ENCODE measurements at regions not wholly inside any gene's neighbourhood (a gene's known extent, or its start where the extent isn't known, plus 50 kb on each side); places are given as distances from the start of the nearest gene placed in this dataset.
"Not testable (repeated sequence)": the region's sequence is repeated elsewhere in the genome, so short reads cannot be mapped to it uniquely, and the experiment has no call there.

DNA sequence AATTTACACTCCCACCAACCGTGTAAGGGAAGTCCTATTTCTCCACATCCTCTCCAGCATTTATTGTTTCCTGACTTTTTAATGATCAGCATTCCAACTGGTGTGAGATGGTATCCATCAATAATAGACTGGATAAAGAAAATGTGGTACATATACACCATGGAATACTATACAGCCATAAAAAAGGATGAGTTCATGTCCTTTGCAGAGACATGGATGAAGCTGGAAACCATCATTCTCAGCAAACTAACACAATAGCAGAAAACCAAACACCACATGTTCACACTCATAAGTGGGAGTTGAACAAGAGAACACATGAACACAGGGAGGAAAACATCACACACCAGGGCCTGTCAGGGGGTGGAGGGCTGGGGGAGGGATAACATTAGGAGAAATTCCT lies 1290.6 kb upstream of the EYS start:
- TF ChIP-seq EZH2 (IDR thresholded peaks at IDR 0.05; ENCODE audit: borderline replicate concordance, low read depth, low read length, severe bottlenecking); POLR2A (IDR thresholded peaks at IDR 0.05; ENCODE audit: low read depth, low read length); MYC (IDR thresholded peaks at IDR 0.05; ENCODE audit: low read depth, low read length): not testable (repeated sequence)
- TF ChIP-seq, protein P1, sequence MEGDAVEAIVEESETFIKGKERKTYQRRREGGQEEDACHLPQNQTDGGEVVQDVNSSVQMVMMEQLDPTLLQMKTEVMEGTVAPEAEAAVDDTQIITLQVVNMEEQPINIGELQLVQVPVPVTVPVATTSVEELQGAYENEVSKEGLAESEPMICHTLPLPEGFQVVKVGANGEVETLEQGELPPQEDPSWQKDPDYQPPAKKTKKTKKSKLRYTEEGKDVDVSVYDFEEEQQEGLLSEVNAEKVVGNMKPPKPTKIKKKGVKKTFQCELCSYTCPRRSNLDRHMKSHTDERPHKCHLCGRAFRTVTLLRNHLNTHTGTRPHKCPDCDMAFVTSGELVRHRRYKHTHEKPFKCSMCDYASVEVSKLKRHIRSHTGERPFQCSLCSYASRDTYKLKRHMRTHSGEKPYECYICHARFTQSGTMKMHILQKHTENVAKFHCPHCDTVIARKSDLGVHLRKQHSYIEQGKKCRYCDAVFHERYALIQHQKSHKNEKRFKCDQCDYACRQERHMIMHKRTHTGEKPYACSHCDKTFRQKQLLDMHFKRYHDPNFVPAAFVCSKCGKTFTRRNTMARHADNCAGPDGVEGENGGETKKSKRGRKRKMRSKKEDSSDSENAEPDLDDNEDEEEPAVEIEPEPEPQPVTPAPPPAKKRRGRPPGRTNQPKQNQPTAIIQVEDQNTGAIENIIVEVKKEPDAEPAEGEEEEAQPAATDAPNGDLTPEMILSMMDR (IDR thresholded peaks at IDR 0.05; ENCODE audit: extremely low read depth in 1 of 2, insufficient read depth in 1 of 2, low read depth in 1 of 2, low read length in 2 of 2) = not testable (repeated sequence)

Data from endothelial cell of umbilical vein (primary cell).